NCI-H2081 treated with DMSO at 0.1 percent for 48 hours (cell line): ENCODE measurements at regions not wholly inside any gene's neighbourhood (a gene's known extent, or its start where the extent isn't known, plus 50 kb on each side); places are given as distances from the start of the nearest gene placed in this dataset.

Source experiments
- DNase-seq: peaks from one replicate; lab custom pipeline; 2025; lab: John Stamatoyannopoulos, UW

GRCh38 chr22:47796128-47796908 lies 1033.9 kb downstream of the TBC1D22A start:
- DNase-seq, result no peak

DNA sequence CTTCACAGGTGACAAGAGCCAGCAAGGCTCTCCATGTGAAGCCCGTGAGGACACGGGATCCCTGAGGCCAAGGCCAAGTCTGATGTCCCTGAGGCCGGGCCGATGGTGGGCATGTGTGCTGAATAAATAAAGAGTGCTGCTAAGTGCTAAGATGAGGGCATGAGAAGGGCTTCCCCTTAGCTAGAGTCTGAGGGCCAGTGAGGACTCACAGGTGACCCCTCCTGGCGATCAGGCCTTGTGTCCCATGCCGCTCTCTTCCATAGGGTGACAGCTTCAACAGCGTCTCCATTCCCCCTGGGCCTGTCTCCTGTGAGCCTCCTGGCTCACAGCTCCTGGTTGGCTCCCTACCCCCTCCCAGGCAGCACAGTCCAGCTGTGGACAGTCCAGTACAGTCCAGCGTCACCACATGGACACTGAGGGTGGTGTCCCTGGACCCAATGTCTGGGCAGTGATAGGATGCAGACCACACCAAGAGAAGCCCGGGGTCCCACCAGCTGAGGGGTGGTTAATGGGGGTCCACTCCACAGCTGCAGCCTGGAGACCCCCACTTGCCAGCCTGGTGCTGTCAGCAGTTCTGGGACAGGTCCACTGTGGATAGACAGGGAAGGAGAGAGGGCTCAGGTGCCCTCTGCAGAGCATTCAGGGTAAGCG lies 1033.2 kb downstream of the TBC1D22A start:
- DNase-seq, result no peak

- DNase-seq, result no peak
Measured at GRCh38 chr22:47794851-47795250, 1032.4 kb downstream of the TBC1D22A start.

- DNase-seq, result no peak
Measured at GRCh38 chr22:47793304-47794101, 1031.1 kb downstream of the TBC1D22A start.

- DNase-seq, result no peak
Measured at GRCh38 chr22:47789171-47789570, 1026.7 kb downstream of the TBC1D22A start.

- DNase-seq, result no peak
Measured at GRCh38 chr22:47788461-47788860, 1026.0 kb downstream of the TBC1D22A start.

DNA sequence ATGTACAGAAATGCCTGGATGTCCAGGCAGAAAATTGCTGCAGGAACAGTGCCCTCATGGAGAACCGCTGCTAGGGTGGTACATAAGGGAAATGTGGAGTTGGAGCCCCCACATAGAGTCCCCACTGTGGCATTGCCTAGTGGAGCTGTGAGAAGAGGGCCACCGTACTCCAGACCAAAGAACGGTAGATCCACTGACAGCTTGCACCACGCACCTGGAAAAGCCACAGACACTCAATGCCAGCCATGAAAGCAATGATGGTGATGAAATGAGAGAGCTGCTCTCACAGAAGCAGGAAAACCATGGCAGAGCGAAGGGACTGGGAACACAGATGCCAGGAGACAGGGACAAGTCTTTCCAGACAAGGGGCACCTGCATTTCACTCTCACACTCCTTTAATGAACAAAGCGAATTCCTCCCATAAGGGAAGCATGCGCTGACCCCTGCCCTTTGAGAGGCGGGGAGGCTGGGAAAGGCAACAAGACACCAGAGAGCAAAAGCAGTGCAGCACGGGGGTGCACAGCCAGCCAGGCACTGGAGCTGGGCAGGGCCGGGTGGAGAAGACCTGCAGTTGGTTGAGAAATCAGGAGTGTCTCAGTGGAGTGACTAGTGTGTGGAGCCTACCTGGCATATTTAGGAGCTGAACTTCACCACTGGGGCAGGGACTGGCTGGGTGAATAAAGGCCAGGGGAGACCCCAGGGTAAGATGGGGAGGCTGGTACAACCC lies 1025.2 kb downstream of the TBC1D22A start:
- no peak for DNase-seq

DNA sequence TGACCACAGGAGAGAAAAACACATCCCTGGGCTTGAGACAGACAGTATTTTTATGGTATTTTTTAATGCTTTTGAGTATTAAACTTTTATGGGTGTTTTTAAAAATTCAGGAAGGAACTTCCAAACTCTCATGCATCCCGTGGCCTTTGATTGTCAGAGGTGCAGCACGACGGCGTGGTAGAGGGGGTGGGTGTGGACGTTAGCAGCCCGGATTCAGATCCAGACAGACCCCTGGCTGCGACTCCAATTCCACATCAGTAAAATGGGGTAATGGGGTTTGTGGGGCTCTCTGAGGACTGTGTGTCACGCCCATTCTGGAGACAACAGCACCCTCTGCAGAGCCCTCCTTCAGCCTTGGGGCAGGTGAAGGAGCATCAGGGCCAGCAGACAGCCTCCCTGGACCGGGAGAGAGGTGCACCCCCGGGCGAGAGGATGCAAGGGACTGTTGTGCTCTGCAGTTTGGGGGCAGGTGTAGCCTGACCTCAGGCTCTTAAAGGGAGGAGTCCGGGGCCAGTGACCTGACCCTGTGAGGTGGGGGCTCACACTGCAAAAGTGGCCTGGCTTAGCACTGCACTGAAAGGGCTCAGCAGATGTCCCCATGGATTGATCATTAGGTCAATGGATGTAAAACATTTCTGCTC lies 1024.3 kb downstream of the TBC1D22A start:
- no peak for DNase-seq

DNA sequence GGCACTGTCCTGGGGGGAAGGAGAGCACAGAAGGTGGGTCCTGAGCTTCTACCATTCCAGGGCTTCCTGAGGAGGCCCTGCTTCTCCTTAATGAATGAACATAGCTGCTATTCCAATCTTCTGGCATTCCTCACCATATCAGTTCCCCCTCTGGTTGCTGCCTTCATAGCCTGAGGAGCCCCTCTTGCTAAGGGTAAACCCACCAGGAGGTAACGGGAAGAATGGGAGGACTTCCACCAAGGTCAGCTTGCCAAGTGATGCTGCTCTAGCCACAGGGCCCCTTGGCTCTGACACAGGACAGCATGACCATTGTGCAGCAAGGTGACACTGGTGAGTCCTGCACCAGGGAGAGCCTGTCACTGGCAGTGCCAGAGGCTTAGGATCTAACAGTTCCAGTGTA lies 1022.5 kb downstream of the TBC1D22A start:
- DNase-seq, result no peak

DNA sequence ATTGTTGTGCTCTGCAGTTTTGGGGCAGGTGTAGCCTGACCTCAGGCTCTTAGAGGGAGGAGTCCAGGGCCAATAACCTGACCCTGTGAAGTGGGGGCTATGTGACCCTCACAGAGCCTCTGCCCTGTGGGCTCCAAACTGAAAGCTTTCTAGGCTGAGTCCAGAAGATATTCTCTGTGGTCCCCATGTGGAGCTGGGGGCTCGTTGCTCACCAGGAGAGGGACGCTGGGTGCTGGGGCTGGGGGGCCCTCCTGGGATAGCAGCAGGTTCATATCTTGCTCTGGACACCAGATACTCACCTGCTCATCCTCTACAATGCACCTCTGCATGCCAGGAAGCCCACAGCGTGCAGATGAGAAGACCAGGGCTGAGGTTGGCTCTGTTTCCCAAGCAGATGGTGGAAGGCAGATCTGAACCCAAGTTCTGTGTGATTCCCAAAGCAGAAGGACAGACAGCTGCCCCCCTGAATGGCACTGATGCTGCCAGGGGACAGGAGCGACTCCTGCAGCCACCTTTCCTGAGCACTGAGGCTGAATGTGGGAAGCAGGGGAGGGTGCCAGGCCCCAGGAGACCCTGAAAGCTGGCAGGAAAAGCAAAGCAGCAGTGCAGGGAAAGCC lies 1022.0 kb downstream of the TBC1D22A start:
- no peak for DNase-seq

DNA sequence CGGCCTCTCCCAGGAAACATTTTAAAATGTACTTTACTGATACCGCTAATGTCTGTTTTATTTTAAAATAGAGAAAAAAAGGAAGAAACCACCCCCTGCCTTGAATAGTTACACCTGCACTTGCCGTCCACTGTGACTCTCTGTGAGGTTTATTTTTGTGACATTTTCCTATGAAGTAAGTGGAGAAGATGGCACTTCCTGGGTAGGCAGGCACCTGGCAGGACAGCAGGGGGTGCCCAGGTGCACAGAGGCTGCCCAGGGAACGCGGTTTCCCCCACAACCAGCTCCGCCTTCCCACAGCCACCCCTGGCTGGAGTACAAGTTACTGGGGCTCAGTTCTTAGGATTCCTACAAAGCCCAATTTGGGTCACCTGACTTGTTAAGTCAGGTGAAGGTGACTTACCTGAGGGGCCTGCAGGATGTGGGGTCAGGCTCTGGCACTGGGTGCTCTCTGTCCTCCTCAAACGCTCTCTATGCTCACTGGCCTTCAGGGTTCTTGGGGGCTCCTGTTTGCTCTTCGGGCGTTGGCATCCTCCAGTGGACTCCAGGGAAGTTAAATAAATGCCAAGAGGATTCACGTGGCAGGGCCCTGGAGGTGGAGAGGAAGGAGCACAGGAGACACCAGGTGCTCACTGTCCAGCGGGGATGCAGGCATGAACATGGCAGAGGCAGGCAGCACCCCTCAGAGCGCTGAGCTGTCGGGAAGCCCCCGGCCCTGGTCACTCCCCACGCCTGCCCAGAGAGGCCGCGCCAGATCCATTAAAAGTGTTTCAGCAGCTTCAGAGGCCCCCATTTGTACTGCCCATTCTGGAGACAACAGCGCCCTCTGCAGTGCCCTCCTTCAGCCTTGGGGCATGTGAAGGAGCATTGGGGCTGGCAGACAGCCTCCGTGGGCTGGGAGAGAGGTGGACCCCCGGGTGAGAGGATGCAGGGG lies 1021.2 kb downstream of the TBC1D22A start:
- no peak for DNase-seq

GRCh38 chr22:47782328-47783075 lies 1020.1 kb downstream of the TBC1D22A start:
- DNase-seq, result no peak

DNA sequence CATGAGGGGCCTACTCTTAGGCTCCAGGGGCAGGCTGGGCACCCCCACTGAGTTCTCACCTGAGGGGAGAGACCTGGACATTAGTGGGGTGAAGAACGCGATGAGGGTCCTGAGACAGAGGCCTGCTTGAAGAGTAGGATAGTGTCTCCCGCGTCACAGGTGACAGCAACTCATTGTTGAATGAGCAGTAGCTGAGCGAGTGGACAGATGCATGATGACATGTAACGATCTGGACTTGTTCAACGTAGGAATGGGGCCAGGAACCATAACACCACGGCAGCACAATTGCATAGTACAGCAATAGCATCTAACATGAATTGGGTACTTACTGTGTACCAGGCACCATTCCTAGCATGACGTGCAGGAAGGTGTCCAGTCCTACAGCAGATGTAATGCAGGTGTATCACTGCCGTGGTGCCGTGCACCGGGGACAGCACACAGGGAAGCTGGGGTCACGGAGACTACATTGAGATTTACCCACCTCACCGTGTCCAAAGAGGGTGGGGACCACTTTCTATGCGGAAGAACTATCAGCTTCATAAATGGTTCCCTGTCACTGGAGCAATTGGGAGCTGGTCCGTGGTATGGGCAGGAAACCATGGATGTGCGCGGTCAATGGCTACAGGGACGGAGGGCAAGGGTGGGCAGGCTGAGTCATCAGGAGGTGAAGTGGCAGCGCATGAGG lies 1019.1 kb downstream of the TBC1D22A start:
- no peak for DNase-seq

DNA sequence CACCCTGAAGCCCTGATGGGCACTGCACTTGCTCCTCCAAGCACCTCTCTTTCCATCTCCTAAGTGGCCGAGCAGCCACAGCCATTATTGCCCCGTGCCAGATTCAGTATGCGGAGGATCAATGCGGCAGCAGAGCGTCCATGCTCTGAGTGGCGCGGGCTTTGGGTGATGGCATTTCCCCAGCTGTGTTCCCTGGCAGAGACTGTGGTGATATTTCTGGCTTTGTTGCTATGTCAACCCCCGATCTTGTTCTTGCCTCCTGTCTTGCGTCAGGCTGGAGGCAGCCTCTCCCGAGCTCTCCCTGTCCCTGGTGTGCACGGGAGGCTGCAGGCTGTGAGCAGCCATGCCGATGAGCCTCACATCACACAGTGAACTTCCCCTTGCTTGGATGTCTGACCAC lies 1018.6 kb downstream of the TBC1D22A start:
- DNase-seq, result no peak

DNA sequence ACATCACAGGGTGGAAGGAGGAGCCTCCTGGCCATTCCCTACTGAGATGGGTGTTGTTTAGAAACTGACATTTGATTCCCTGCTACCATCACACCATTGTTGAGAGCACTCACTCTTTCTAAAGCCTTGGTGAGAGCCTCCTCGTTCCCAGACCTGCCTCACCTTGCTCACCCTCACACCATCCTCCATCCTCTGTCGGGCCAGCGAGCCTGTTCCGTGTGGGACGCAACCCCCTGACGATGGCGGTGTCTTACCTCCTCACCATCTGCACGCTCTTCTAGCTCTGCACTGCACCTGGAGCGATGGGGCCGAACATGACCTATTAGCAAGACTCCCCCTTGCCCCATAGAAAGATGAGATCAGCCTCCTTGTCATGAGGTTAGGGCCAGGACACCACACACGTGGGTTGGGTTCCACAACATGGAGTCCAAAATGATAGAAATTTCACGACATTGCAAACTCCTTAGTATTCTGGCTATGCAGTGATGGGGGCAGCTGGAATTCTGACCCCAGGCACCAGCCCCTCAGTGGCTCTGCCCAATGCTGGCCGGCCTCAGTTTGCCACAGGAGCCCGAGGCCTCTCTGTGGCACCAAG lies 1017.9 kb downstream of the TBC1D22A start:
- no peak for DNase-seq

- no peak for DNase-seq
Measured at GRCh38 chr22:47779474-47779873, 1017.0 kb downstream of the TBC1D22A start.

DNA sequence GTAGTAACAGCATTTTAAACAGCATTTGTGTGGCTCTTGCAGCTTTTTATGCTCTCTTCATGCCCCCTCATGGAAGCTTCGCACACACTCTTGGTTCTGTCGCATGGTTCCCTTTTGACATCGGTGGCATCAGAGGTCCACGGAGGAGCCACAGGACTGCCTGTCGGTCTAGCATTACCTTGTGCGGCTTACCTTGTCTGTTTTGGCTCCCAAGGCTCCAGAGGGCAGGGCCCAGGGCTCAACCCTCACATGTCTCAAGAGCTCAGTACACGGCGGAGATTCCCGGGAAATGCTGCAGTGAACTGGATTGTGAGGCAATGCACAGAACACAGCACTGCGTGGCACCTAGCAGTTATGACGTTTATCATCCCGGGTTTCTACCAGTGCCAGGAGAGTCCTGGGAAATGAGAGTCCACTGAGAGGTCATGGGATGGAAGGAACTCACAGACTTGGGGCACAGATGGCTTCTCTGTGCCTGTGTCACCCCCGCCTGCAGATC lies 1015.8 kb downstream of the TBC1D22A start:
- no peak for DNase-seq

GRCh38 chr22:47777426-47777825 lies 1015.0 kb downstream of the TBC1D22A start:
- DNase-seq, result no peak
